NB4 (cell line): ENCODE measurements at regions not wholly inside any gene's neighbourhood (a gene's known extent, or its start where the extent isn't known, plus 50 kb on each side); places are given as distances from the start of the nearest gene placed in this dataset.
"Not testable (repeated sequence)": the region's sequence is repeated elsewhere in the genome, so short reads cannot be mapped to it uniquely, and the experiment has no call there.

Source experiments
- DNase-seq: peaks from one replicate; pipeline ENCODE4 v3.0.0; 2010; ENCODE audit warnings: low read depth
- H3K4me3 ChIP-seq: one replicate; pipeline ENCODE4 v1.5.1; 2011; ENCODE audit warnings: mild to moderate bottlenecking, low read depth, low read length, moderate library complexity
- MYC ChIP-seq: IDR thresholded peaks from 2 replicates; pipeline ENCODE4 v1.6.1; 2011; ENCODE audit warnings: low read depth, low read length
- POLR2A ChIP-seq: IDR thresholded peaks from 2 replicates; pipeline ENCODE4 v1.6.1; 2011; ENCODE audit warnings: mild to moderate bottlenecking; ENCODE audit not compliant: insufficient read length; ENCODE audit errors: extremely low read depth
- TF ChIP-seq, protein P1 (sequence below): IDR thresholded peaks from 2 replicates; pipeline ENCODE4 v1.6.1; 2011; ENCODE audit warnings: low read depth, low read length
- TF ChIP-seq, protein P2 (sequence below): IDR thresholded peaks from one replicate; pipeline ENCODE4 v1.5.1; 2012; ENCODE audit warnings: low read depth, low read length

DNA sequence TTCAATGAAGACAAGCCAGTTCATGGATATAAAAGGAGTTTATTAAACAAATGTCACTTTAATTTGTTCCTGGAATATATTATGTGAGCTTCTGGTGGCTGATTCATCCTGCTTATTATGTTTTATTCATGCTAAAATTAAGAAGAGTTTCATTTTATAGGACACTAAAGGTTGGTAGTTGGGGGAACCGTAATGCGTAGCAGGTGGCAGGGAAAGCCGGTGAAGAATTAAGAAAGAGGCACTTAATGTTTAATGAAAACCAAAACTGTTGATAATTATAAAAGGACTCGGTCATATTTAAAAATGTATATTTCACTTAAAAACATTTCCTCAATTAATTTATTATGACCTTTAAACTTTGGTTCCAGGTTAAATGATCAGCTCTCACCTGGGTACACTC is 94.3 kb downstream of the XKR3 start:
- not testable (repeated sequence) for H3K4me3 ChIP-seq, DNase-seq

DNA sequence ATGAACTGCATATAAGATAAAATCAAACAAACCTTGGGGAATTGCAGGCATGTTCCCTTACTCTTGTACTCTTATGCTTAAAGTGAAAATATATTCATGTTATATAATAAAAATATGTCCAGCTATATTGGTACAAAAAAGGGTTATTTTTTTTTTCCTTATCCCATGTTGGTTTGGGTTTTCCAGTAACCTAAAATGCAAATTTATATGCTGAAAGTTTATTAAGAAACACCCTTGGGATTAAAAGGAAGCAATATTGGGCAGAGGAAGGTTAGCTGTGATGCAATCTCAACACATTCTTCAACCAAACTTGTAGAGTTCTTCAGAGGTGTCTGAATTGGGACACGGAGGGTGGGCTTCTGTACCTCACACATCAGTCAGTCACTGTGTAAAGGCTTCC is 97.7 kb downstream of the XKR3 start:
- not testable (repeated sequence) for H3K4me3 ChIP-seq, DNase-seq

DNA sequence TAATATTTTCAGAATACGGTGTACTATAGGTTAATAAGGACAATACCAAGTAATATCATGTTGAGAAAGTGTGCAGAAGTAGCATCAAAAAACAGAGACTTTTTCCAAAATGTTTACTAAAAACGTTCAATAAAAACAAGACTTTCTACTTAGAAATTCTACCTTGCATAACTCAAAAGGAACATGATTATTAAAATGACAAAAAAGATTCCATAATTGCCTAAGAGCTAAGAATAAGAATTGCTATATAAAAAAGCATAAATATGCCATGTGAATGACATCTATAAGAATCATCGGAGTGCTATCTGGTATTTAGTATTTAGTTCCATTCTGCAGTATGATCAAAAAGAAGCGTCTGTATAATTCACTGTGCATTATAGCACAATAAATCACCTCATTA is 102.0 kb downstream of the XKR3 start:
- H3K4me3 ChIP-seq, result not testable (repeated sequence)

DNA sequence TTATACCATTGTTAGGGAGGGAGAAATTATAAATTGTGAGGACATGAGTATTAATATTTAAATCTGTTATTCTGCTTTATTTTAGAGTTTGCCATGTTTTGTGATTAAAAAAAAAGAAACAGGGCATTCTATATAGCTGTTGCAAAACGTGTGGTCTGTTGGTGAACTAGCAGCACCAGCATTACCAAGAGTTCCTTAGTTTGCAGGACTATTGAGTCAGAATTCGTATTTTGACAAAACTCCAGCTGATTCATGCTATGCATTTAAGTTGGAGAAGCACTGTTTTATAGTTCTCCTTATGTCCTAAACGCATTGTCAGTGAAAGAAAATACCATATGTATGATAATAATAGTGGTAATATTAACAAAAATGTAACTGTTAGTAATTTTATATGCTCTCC is 102.6 kb downstream of the XKR3 start:
- H3K4me3 ChIP-seq, result not testable (repeated sequence)
- peak; percentile 20 for DNase-seq

More for the DNA sequence above, 102.0 kb downstream of the XKR3 start:
- DNase-seq, result not testable (repeated sequence)

DNA sequence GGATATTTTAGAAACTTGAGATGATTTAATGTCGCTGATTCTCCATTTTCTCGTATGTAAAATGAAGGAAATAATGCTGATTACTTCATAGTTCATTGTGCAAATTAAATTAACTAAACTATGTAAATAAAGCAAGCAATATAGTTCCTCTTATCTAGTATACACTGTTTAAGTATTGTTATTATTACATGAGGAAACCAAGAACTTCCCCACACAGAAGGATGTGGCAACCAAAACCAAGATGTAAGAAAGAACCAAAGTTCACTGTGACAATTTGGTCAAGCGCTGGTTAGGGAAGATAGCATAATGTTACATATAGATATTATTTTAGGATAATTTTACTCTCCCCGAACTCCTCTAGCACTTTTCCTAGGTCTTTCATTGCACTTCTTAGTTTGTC is 103.2 kb downstream of the XKR3 start:
- no peak overlapping the region for H3K4me3 ChIP-seq
- TF ChIP-seq, protein P1, sequence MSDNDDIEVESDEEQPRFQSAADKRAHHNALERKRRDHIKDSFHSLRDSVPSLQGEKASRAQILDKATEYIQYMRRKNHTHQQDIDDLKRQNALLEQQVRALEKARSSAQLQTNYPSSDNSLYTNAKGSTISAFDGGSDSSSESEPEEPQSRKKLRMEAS, result no peak
- no peak for TF ChIP-seq POLR2A
- no peak for TF ChIP-seq MYC
- peak; percentile 33 for DNase-seq

DNA sequence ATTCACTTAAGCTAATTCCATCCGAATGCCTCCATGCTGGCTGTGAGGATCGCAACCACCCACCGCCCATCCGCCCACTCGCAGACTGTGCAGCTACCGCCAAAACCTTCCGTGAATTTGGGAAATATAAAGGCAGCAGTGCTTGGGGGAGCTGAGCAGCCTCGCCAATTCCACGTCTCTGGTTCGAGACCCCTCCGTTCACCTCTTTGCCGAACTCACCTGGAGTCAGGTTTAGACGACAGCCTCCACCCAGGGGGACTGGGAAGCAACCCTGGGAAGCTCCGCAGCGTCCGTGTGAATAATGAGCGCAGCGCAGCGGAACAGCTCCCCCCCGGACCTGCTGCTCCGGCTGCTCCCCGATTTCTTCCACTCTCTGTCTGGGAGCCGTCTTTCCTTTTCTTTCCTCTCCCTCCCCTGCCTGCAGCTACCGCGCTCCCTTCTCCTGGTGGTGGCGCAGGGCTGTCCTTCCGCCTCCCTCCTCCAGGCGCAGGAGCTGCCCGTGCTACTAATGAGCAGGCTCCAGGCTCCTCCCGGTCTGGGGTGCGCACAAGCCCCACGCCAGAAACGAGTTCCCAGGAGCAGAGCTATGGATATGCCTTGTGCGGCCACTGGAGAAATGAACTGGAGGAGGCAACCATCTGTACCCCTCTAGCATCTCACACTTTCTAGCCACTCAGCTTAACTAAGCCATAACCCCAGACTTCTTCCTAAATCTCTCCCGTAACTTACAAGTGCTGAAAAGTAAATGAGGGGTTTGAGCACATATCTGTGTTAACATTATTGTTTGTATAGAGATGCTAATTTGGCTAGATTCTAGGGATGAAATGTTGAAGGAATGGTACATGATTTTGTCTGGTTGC is 107.3 kb downstream of the XKR3 start:
- TF ChIP-seq, protein P1, result no peak
- TF ChIP-seq, protein P2, sequence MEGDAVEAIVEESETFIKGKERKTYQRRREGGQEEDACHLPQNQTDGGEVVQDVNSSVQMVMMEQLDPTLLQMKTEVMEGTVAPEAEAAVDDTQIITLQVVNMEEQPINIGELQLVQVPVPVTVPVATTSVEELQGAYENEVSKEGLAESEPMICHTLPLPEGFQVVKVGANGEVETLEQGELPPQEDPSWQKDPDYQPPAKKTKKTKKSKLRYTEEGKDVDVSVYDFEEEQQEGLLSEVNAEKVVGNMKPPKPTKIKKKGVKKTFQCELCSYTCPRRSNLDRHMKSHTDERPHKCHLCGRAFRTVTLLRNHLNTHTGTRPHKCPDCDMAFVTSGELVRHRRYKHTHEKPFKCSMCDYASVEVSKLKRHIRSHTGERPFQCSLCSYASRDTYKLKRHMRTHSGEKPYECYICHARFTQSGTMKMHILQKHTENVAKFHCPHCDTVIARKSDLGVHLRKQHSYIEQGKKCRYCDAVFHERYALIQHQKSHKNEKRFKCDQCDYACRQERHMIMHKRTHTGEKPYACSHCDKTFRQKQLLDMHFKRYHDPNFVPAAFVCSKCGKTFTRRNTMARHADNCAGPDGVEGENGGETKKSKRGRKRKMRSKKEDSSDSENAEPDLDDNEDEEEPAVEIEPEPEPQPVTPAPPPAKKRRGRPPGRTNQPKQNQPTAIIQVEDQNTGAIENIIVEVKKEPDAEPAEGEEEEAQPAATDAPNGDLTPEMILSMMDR, result no peak
- TF ChIP-seq MYC (no peak), POLR2A (no peak)
- H3K4me3 ChIP-seq, result no peak overlapping the region
- DNase-seq, result no peak

DNA sequence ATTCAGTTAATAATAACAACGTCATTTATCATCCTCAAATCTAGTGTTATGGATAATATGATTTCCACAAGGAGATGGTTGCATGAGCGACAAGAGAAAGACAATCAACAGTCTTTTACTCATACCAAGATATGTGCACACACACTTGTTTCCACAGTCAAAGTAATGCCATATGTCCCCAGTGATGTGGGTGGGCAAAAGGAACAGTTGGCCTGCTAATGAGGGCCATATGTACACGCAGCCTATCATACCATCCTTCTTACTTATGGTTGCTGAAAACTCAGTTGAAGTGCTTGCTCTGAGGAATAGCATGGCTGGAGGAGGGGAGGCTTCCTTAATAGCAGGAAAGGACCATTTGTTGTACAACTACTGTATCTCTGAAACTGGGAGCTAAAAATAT is 110.6 kb downstream of the XKR3 start:
- H3K4me3 ChIP-seq, result not testable (repeated sequence)

DNA sequence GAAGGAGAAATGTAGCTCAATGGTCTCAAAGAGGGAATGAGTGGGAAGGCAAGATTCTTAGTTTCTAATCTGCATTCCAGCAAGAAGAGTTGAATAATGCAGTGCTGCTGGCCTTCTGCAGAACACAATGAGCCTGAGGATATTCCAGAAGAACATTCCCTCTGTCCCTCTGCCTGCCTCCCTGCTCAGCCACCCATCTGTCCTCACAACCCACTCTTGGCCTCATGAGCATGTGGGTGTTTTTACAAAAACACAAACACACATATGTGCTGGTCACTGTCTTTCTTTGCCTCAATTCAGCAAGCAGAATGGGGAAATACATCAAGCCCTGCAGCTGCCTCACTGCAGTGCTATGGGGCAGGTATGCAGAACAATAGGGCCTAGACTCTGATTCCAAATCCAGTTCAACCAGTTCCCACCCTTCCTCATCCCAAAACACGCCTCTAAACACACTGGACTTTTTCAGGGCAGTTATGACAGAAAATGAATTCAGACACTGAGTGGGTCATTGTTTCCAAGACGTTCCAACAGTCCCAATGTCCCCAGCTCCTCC is 109.8 kb upstream of the CCT8L2 start:
- not testable (repeated sequence) for H3K4me3 ChIP-seq, DNase-seq

More for the DNA sequence above, 110.6 kb downstream of the XKR3 start:
- not testable (repeated sequence) for DNase-seq

DNA sequence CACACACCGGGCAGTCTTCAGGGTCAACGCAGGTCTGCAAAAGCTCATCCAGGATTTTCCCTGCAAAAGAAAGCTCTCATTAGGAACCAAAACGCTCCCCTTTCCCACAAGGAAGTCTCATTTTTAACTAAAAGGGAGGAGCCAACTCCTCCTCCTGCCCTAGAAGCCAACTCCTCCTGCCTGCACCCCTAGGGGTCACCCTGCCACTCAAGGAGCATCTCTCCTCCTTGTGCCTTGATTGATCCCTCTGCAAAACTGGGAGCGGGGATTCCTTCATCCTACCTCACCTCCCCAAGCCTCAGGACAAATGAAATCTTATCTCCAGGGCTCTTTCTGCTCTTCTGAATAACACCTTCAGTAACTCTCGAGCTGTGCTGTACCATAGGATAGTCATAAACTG is 107.8 kb upstream of the CCT8L2 start:
- H3K4me3 ChIP-seq, DNase-seq: not testable (repeated sequence)

DNA sequence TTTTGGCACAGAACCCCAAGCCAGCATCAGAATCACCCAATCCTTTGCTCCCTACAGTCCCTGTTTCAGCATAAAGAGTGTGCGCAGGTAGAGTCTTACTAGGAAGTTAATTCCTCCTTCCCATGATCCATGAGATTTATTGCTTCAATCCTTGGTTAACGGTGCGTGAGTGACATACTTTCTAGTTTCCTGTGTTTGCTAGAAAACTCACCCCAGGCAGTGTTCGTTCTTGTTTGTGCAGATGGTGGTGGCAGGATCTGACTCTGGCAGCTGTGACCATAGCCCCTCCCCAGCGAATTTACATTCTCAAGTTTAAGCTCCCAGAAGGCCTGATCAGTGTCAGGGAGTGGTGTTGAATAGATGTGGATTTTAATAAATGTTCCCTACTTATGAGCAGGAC is 106.7 kb upstream of the CCT8L2 start:
- TF ChIP-seq POLR2A (no peak), MYC (no peak)
- TF ChIP-seq, protein P2, result no peak
- TF ChIP-seq, protein P1, result no peak
- DNase-seq, result no peak

DNA sequence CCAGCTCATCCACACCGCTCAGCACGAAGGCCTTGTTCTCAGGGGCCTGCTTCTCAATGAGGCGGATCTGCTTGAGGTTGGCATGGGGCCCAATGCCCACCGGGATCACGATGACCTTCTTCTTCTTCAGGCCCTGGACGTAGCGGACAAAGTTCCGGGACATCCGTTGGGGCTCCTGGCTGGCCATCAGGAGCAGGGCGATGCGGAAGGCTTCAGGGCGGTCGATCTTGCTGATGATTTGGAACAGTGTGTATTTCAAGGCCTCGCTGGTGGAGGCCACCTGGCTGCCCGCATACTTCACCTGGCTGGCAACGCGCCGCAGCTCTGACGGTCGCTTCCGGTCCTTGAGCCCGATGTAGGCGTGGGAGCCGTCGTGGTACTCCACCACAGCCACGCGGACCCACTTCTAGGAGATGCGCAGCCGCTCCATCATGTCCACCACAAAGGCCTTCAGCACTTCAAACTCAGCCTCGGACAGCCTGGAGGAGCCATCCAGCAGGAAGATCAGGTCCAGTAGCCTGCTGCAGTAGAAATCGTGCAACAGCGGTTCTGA is 105.0 kb upstream of the CCT8L2 start:
- DNase-seq, H3K4me3 ChIP-seq: not testable (repeated sequence)

More for the DNA sequence above, 106.7 kb upstream of the CCT8L2 start:
- H3K4me3 ChIP-seq, result no peak overlapping the region

DNA sequence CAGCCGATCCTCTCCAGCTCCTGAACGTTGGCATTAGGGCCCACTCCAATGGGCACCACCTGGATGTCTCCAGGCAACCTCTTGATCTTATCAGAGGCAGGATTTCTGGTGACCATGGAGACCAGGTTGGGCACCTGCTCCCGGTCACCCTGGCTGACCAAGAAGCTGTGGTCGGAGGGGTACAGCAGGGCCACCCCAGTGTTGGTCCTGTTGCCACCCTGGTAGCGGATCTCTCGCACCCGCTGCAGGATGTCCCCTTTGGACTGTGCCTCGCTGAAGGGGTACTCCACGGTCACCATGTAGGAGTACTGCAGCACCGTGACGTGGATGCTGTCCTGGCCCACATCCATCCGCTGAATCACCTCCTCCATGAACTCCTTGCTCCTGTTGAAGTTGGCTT is 104.3 kb upstream of the CCT8L2 start:
- not testable (repeated sequence) for DNase-seq, H3K4me3 ChIP-seq
